Mammary epithelial cell (primary cell): ENCODE measurements at regions not wholly inside any gene's neighbourhood (a gene's known extent, or its start where the extent isn't known, plus 50 kb on each side); places are given as distances from the start of the nearest gene placed in this dataset.

ENCODE experiments used
- CTCF ChIP-seq, 2 donors: IDR thresholded peaks in 1 of 2; conservative IDR thresholded peaks in 1 of 2; 2 replicates each; pipeline ENCODE4 v1.5.1; 2011 to 2012; ENCODE audit warnings: inconsistent platforms in 2 of 2, low read length in 2 of 2, mild to moderate bottlenecking in 2 of 2, control low read depth in 1 of 2, low read depth in 1 of 2; ENCODE audit not compliant: insufficient read depth in 1 of 2; ENCODE audit errors: extremely low read depth in 1 of 2
- EZH2 ChIP-seq: IDR thresholded peaks from 2 replicates; pipeline ENCODE4 v1.6.1; 2012; ENCODE audit warnings: low read length, inconsistent platforms, borderline replicate concordance

- TF ChIP-seq CTCF (conservative IDR thresholded peaks at IDR 0.05 in 1 of 2, IDR thresholded peaks at IDR 0.05 in 1 of 2; ENCODE audit: extremely low read depth in 1 of 2, insufficient read depth in 1 of 2, low read depth in 1 of 2, low read length in 2 of 2) (no peak), EZH2 (no peak)
Measured at GRCh38 chr1:99589186-99589636, 56.7 kb upstream of the PALMD start.
